HepG2 (cell line): ENCODE measurements at regions not wholly inside any gene's neighbourhood (a gene's known extent, or its start where the extent isn't known, plus 50 kb on each side); places are given as distances from the start of the nearest gene placed in this dataset.

Source experiments
- ATAC-seq: fragments of 200-7000 bp; cut with Tn5 transposase; 3 replicates; pipeline ENCODE4 v1.9.1; 2020; ENCODE audit warnings: mild to moderate bottlenecking, moderate library complexity
- BruUV-seq: library from RNA; stranded (reverse); fragments of 400-500 nt; replicated peaks from 2 replicates; lab custom pipeline; 2021; lab: Mats Ljungman, UMichigan
- CTCF ChIA-PET: fragments of 300-600 bp; formaldehyde crosslinking; extraction: SDS; loops from one replicate; lab custom pipeline; 2021; ENCODE audit warnings: low total read pairs, inconsistent platforms, low intra/inter-chr PET ratio; lab: Yijun Ruan, JAX
- POLR2A ChIA-PET: fragments of 350-600 bp; sonication (Branson Sonifier 250); formaldehyde crosslinking; loops from one replicate; lab custom pipeline; 2020; ENCODE audit warnings: antibody characterized with exemption, inconsistent platforms; lab: Yijun Ruan, JAX
- DNase-seq: peaks from one replicate; pipeline ENCODE4 v3.0.0-alpha.2; 2015; ENCODE audit warnings: low spot score
- FAIRE-seq: peaks from 3 replicates; lab custom pipeline; 2011; peaks lifted over from hg19 to GRCh38; lab: Jason Lieb, UNC
- H2AFZ ChIP-seq: one replicate; pipeline ENCODE4 v1.6.1; 2011; ENCODE audit warnings: low read length, inconsistent platforms
- H3K27ac ChIP-seq: fragments of 300-600 bp; 3 replicates; pipeline ENCODE4 v1.8.0; 2011; ENCODE audit warnings: mixed run types, mild to moderate bottlenecking, mixed read lengths, low read length, inconsistent platforms; ENCODE audit not compliant: insufficient read depth; ENCODE audit errors: extremely low read length
- H3K27me3 ChIP-seq, 2 experiments: fragments of 200-600 bp in 1 of 2; 2 replicates in 1 of 2; 3 replicates in 1 of 2; pipeline versions ENCODE4 v1.6.0 to v1.8.0; 2011; ENCODE audit warnings: low read length in 2 of 2, mild to moderate bottlenecking in 2 of 2, moderate library complexity in 2 of 2, inconsistent platforms in 1 of 2; ENCODE audit not compliant: insufficient read depth in 2 of 2, control insufficient read depth in 1 of 2
- H3K36me3 ChIP-seq, 2 experiments: fragments of 200-600 bp in 1 of 2; replicated peaks in 1 of 2; 2 replicates in 1 of 2; 3 replicates in 1 of 2; pipeline versions ENCODE4 v1.5.1 to v1.8.0; 2011; ENCODE audit warnings: low read length in 2 of 2, inconsistent platforms in 1 of 2; ENCODE audit not compliant: insufficient read depth in 2 of 2, control insufficient read depth in 1 of 2
- H3K4me1 ChIP-seq: 2 replicates; pipeline ENCODE4 v1.5.1; 2012; ENCODE audit warnings: low read length, inconsistent platforms; ENCODE audit not compliant: insufficient read depth
- H3K4me2 ChIP-seq: 2 replicates; pipeline ENCODE4 v1.6.0; 2011; ENCODE audit warnings: low read depth, low read length, inconsistent platforms
- H3K4me3 ChIP-seq, 3 experiments: fragments of 200-600 bp in 1 of 3; sonication (generic), shearing (Covaris generic) in 1 of 3; replicated peaks in 1 of 3; 2 replicates each; pipeline ENCODE4 v1.5.1; 2011 to 2016; ENCODE audit warnings: low read length in 3 of 3, inconsistent platforms in 2 of 3, low read depth in 2 of 3, mild to moderate bottlenecking in 2 of 3, control low read depth in 1 of 3, mixed read lengths in 1 of 3; ENCODE audit not compliant: insufficient read depth in 1 of 3
- H3K79me2 ChIP-seq: one replicate; pipeline ENCODE4 v1.6.1; 2011; ENCODE audit warnings: low read length, inconsistent platforms; ENCODE audit not compliant: insufficient read depth
- H3K9ac ChIP-seq: 2 replicates; pipeline ENCODE4 v1.6.0; 2011; ENCODE audit warnings: mild to moderate bottlenecking, low read depth, low read length, inconsistent platforms; ENCODE audit not compliant: insufficient read depth
- H3K9me3 ChIP-seq: 2 replicates; pipeline ENCODE4 v1.5.1; 2012; ENCODE audit warnings: mild to moderate bottlenecking, low read length
- H4K20me1 ChIP-seq: 2 replicates; pipeline ENCODE4 v1.6.0; 2011; ENCODE audit warnings: inconsistent platforms, mild to moderate bottlenecking, low read length, moderate library complexity; ENCODE audit not compliant: insufficient read depth
- ARID2 ChIP-seq: sonication (generic); formaldehyde crosslinking; IDR thresholded peaks from 2 replicates; pipeline ENCODE4 v1.8.1; 2022; ENCODE audit warnings: mild to moderate bottlenecking, missing genetic modification reagents, borderline replicate concordance
- BCL6 ChIP-seq: IDR thresholded peaks from 2 replicates; pipeline ENCODE4 v1.6.1; 2016; ENCODE audit warnings: missing genetic modification reagents, missing compliant biosample characterization
- NFYB ChIP-seq: sonication (generic); formaldehyde crosslinking; IDR thresholded peaks from 2 replicates; pipeline ENCODE4 v1.4.0; 2020; ENCODE audit warnings: missing genetic modification reagents
- NR2C2 ChIP-seq: sonication (generic); formaldehyde crosslinking; IDR thresholded peaks from 2 replicates; pipeline ENCODE4 v1.4.0; 2020; ENCODE audit warnings: missing genetic modification reagents, mild to moderate bottlenecking, moderate library complexity, borderline replicate concordance
- SOX5 ChIP-seq: IDR thresholded peaks from 2 replicates; pipeline ENCODE4 v1.6.1; 2016; ENCODE audit warnings: borderline replicate concordance
- TCF12 ChIP-seq, 2 experiments: fragments of 450-650 bp in 1 of 2; sonication (generic) in 1 of 2; formaldehyde crosslinking in 1 of 2; IDR thresholded peaks; 2 replicates each; pipeline versions ENCODE4 v1.6.1 to v1.8.0; 2017 to 2022; ENCODE audit warnings: antibody characterized with exemption in 1 of 2, mild to moderate bottlenecking in 1 of 2, missing genetic modification reagents in 1 of 2, moderate library complexity in 1 of 2
- ZFY ChIP-seq: sonication (generic); formaldehyde crosslinking; IDR thresholded peaks from 2 replicates; pipeline ENCODE4 v1.4.0; 2020; ENCODE audit warnings: missing genetic modification reagents
- ZNF101 ChIP-seq: sonication (generic); formaldehyde crosslinking; IDR thresholded peaks from 2 replicates; pipeline ENCODE4 v1.4.0; 2020; ENCODE audit warnings: mild to moderate bottlenecking, low read depth, missing genetic modification reagents, borderline replicate concordance
- ZNF329 ChIP-seq: sonication (generic); formaldehyde crosslinking; IDR thresholded peaks from 2 replicates; pipeline ENCODE4 v1.9.0; 2021; ENCODE audit warnings: low read depth, mild to moderate bottlenecking, missing genetic modification reagents
- ZNF350 ChIP-seq: sonication (generic); formaldehyde crosslinking; IDR thresholded peaks from 2 replicates; pipeline ENCODE4 v1.4.0; 2020; ENCODE audit warnings: mild to moderate bottlenecking, low read depth, missing genetic modification reagents, borderline replicate concordance
- ZNF766 ChIP-seq: sonication (generic); formaldehyde crosslinking; IDR thresholded peaks from 2 replicates; pipeline ENCODE4 v1.5.0; 2020; ENCODE audit warnings: missing genetic modification reagents, borderline replicate concordance
- ZNF781 ChIP-seq: sonication (generic); formaldehyde crosslinking; IDR thresholded peaks from 2 replicates; pipeline ENCODE4 v1.5.1; 2020; ENCODE audit warnings: borderline replicate concordance, mild to moderate bottlenecking, missing genetic modification reagents; ENCODE audit errors: not compliant biosample characterization
- ZNF782 ChIP-seq: sonication (generic); formaldehyde crosslinking; IDR thresholded peaks from 2 replicates; pipeline ENCODE4 v1.4.0; 2020; ENCODE audit warnings: missing genetic modification reagents, mild to moderate bottlenecking, borderline replicate concordance
- WGBS: methylation state at CpG from one replicate; pipeline ENCODE4 v1.1.6; 2017; ENCODE audit warnings: low lambda C conversion rate; 5-methylcytosine and 5-hydroxymethylcytosine counted together
- in situ Hi-C: cut with HindIII; loops from 2 replicates; pipeline ENCODE4 v1.10.0; 2017; ENCODE audit warnings: low pct_unique_long_range_greater_than_20kb; ENCODE audit not compliant: extremely low pct_ligation_motif_present
- intact Hi-C: fragments of 100-400 bp; cut with micrococcal nuclease; formaldehyde crosslinking; loops from one replicate; pipeline ENCODE4 v1.10.0; 2022; ENCODE audit not compliant: unreplicated experiment
- TF ChIP-seq, protein P1 (sequence below): IDR thresholded peaks from 2 replicates; pipeline ENCODE4 v1.6.1; 2016; ENCODE audit warnings: low read depth, missing genetic modification reagents, missing compliant biosample characterization
- TF ChIP-seq, protein P2 (sequence below): sonication (generic); formaldehyde crosslinking; IDR thresholded peaks from 2 replicates; pipeline ENCODE4 v1.8.0; 2022; ENCODE audit warnings: mild to moderate bottlenecking, missing genetic modification reagents, moderate library complexity
- TF ChIP-seq, protein P3 (sequence below): sonication (generic); formaldehyde crosslinking; IDR thresholded peaks from 2 replicates; pipeline ENCODE4 v1.4.0; 2020; ENCODE audit warnings: missing genetic modification reagents
- TF ChIP-seq, protein P4 (sequence below): sonication (generic); formaldehyde crosslinking; IDR thresholded peaks from 2 replicates; pipeline ENCODE4 v1.4.0; 2020; ENCODE audit warnings: mild to moderate bottlenecking, low read depth, missing genetic modification reagents

DNA sequence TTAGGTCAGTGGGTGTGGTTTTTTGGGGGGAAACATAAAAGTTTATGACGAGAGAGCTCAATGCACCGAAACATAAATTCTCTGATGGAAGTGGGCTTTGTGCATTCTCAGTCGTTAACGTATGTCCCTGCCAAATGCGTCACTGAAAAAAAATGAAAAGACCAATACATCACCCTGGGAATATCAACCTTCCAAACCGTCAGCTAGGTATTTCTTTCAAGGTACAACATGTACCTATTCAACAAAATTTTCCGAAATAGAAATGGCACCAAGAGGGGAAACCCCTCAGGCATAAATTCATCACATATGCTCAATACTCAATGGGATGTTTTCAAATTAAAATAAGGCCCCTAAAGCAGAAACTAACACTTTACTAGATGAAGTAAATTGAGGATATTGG is 266.6 kb upstream of the SUCLG2 start:
- FAIRE-seq = no peak
- 37% methylated on average over 7 of the region's 7 CpGs for WGBS
- no peak overlapping the region for H3K9ac ChIP-seq
- H4K20me1 ChIP-seq = no peaks in the 10 kb centered on the region
- H3K27me3 ChIP-seq = no peaks in the 10 kb centered on the region
- H3K4me2 ChIP-seq = no peak overlapping the region
- ChIA-PET POLR2A (no interaction called here), CTCF (no interaction called here)
- no TSS peak for BruUV-seq
- no peak overlapping the region for H3K27ac ChIP-seq
- in situ Hi-C loops = no loop called here
- no peak for DNase-seq
- no peaks in the 10 kb centered on the region for H3K9me3 ChIP-seq
- no peak overlapping the region for H2AFZ ChIP-seq
- no peak overlapping the region for H3K4me3 ChIP-seq
- H3K4me1 ChIP-seq = no peaks in the 10 kb centered on the region
- intact Hi-C loops = no loop called here
- no peaks in the 10 kb centered on the region for H3K36me3 ChIP-seq
- TF ChIP-seq ZNF350 = no peak
- TF ChIP-seq, protein P1, sequence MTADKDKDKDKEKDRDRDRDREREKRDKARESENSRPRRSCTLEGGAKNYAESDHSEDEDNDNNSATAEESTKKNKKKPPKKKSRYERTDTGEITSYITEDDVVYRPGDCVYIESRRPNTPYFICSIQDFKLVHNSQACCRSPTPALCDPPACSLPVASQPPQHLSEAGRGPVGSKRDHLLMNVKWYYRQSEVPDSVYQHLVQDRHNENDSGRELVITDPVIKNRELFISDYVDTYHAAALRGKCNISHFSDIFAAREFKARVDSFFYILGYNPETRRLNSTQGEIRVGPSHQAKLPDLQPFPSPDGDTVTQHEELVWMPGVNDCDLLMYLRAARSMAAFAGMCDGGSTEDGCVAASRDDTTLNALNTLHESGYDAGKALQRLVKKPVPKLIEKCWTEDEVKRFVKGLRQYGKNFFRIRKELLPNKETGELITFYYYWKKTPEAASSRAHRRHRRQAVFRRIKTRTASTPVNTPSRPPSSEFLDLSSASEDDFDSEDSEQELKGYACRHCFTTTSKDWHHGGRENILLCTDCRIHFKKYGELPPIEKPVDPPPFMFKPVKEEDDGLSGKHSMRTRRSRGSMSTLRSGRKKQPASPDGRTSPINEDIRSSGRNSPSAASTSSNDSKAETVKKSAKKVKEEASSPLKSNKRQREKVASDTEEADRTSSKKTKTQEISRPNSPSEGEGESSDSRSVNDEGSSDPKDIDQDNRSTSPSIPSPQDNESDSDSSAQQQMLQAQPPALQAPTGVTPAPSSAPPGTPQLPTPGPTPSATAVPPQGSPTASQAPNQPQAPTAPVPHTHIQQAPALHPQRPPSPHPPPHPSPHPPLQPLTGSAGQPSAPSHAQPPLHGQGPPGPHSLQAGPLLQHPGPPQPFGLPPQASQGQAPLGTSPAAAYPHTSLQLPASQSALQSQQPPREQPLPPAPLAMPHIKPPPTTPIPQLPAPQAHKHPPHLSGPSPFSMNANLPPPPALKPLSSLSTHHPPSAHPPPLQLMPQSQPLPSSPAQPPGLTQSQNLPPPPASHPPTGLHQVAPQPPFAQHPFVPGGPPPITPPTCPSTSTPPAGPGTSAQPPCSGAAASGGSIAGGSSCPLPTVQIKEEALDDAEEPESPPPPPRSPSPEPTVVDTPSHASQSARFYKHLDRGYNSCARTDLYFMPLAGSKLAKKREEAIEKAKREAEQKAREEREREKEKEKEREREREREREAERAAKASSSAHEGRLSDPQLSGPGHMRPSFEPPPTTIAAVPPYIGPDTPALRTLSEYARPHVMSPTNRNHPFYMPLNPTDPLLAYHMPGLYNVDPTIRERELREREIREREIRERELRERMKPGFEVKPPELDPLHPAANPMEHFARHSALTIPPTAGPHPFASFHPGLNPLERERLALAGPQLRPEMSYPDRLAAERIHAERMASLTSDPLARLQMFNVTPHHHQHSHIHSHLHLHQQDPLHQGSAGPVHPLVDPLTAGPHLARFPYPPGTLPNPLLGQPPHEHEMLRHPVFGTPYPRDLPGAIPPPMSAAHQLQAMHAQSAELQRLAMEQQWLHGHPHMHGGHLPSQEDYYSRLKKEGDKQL (CRISPR knock-in tag) = no peak
- TF ChIP-seq ZNF766 = no peak
- TF ChIP-seq ZNF782 (CRISPR knock-in tag) = no peak
- TF ChIP-seq, protein P2, sequence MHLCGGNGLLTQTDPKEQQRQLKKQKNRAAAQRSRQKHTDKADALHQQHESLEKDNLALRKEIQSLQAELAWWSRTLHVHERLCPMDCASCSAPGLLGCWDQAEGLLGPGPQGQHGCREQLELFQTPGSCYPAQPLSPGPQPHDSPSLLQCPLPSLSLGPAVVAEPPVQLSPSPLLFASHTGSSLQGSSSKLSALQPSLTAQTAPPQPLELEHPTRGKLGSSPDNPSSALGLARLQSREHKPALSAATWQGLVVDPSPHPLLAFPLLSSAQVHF (CRISPR knock-in tag) = no peak
- TF ChIP-seq SOX5 = no peak
- TF ChIP-seq ZNF329 (CRISPR knock-in tag) = no peak
- TF ChIP-seq, protein P3, sequence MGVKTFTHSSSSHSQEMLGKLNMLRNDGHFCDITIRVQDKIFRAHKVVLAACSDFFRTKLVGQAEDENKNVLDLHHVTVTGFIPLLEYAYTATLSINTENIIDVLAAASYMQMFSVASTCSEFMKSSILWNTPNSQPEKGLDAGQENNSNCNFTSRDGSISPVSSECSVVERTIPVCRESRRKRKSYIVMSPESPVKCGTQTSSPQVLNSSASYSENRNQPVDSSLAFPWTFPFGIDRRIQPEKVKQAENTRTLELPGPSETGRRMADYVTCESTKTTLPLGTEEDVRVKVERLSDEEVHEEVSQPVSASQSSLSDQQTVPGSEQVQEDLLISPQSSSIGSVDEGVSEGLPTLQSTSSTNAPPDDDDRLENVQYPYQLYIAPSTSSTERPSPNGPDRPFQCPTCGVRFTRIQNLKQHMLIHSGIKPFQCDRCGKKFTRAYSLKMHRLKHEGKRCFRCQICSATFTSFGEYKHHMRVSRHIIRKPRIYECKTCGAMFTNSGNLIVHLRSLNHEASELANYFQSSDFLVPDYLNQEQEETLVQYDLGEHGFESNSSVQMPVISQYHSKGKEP (CRISPR knock-in tag) = no peak
- TF ChIP-seq ZNF101 (CRISPR knock-in tag) = no peak
- TF ChIP-seq ZFY (CRISPR knock-in tag) = no peak
- no peak for TF ChIP-seq BCL6
- TF ChIP-seq ZNF781 (CRISPR knock-in tag) = no peak
- TF ChIP-seq NFYB (CRISPR knock-in tag) = no peak
- TF ChIP-seq NR2C2 (CRISPR knock-in tag) = no peak
- no peak for TF ChIP-seq TCF12 (IDR thresholded peaks at IDR 0.05)
- TF ChIP-seq TCF12 (CRISPR knock-in tag; IDR thresholded peaks at IDR 0.05) = no peak
- no peak for TF ChIP-seq ARID2
- TF ChIP-seq, protein P4, sequence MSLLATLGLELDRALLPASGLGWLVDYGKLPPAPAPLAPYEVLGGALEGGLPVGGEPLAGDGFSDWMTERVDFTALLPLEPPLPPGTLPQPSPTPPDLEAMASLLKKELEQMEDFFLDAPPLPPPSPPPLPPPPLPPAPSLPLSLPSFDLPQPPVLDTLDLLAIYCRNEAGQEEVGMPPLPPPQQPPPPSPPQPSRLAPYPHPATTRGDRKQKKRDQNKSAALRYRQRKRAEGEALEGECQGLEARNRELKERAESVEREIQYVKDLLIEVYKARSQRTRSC (CRISPR knock-in tag) = no peak
- ATAC-seq = no peak
- H3K79me2 ChIP-seq = no peaks in the 10 kb centered on the region
